DMS 273 (cell line): ENCODE measurements at regions not wholly inside any gene's neighbourhood (a gene's known extent, or its start where the extent isn't known, plus 50 kb on each side); places are given as distances from the start of the nearest gene placed in this dataset.
"Not testable (repeated sequence)": the region's sequence is repeated elsewhere in the genome, so short reads cannot be mapped to it uniquely, and the experiment has no call there.

Experiments
- DNase-seq: peaks from one replicate; lab custom pipeline; 2025; ENCODE audit not compliant: unreplicated experiment; lab: John Stamatoyannopoulos, UW

DNA sequence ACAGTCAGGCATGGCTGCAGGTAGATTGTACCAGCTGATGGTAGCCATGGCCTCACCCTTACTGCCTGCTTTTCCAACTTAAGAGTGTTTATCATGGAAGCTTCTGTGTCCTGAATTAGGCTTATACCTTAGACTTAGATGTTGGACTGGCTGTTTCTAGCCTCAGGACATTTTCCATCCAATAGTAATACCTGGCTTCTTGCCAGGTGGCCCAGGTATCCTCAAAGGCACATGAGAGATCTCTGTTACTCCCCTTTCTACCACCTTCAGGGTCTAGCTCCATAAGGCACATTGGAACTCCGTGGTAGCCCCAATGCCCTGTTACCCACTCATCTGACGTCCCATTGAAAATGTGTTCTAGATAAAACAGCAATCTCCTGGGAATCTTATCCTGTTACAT is 407.5 kb downstream of the SPRY2 start:
- DNase-seq, result no peak

- no peak for DNase-seq
Observed at GRCh38 chr13:79932556-79932955, 408.4 kb downstream of the SPRY2 start.

DNA sequence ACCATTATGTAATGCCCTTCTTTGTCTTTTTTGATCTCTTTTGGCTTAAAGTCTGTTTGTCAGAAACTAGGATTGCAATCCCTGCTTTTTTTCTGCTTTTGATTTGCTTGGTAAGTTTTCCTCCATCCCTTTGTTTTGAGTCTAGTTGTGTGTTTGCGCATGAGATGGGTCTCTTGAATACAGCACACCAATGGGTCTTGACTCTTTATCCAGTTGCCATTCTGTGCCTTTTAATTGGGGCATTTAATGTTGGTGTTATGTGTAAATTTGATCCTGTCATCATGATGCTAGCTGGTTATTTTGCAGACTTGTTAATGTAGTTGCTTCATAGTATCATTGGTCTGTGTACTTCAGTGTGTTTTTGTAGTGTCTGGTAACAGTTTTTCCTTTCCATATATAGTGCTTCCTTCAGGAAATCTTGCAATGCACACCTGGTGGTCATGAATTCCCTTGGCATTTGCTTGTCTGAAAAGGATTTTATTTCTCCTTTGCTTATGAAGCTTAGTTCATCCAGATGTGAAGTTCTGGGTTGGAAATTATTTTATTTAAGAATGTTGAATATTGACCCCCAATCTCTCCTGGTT is 416.9 kb downstream of the SPRY2 start:
- DNase-seq, result not testable (repeated sequence)

- no peak for DNase-seq
Observed at GRCh38 chr13:79919091-79919490, 421.8 kb downstream of the SPRY2 start.

DNA sequence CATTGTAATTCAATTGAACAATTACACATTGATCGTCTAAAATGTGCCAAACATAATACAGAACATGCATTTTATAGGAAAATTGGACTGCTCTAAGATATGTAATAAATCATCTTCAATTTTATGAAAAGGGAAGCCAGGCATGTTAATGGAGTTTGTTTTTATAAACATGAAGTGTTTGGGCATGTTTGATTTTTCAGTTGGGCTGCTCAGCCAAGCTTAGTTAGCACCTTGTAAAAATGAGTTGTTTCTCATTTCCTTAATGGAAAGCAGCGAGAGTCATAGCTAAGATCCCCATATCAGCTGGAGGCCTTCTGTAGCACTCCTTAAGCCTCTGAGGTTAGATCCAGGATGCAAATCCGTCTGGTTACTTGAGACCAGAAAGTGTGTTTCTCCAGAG is 422.3 kb downstream of the SPRY2 start:
- no peak for DNase-seq

DNA sequence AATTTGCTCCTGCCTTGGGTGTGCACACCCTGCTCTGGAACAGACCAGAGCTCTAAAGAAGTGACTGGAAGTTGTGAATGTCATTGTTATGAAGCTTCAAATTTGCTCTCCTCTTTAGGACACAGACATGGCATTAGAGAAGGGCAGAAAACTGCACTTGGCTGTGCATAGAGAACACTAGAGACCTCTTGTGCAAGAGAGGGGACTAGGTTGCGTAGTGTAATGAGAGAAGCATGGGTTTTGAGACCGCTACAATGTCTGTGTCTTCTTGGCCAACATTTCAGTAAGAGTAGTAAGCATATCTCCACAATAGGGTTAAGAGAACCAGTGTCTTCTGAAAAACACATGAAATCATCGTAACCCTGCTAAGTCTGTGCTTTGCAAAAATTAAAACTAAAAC is 423.3 kb downstream of the SPRY2 start:
- no peak for DNase-seq

GRCh38 chr13:79915114-79915811 is 425.7 kb downstream of the SPRY2 start:
- DNase-seq, result no peak

- no peak for DNase-seq
Observed at GRCh38 chr13:79913141-79913827, 427.6 kb downstream of the SPRY2 start.

DNA sequence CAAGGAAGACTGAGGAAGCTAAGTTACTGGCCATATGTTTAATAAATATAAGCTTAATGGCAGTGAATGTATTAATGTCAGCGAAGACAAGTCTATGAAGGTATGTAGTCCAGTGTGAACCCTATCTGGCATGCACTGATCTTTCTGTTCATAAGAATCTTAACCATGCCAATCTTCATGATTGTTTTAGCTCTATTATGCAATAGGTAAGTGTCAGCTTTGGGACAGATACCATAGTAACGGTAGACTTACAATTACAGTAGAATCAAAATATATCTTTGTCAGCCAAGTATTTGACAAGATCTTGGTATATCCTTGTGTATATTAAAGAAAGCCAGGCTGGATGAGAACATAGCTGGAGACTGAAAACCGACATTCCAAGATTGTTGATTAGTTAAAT is 428.5 kb downstream of the SPRY2 start:
- no peak for DNase-seq

- no peak for DNase-seq
Observed at GRCh38 chr13:79910875-79911540, 429.9 kb downstream of the SPRY2 start.

DNA sequence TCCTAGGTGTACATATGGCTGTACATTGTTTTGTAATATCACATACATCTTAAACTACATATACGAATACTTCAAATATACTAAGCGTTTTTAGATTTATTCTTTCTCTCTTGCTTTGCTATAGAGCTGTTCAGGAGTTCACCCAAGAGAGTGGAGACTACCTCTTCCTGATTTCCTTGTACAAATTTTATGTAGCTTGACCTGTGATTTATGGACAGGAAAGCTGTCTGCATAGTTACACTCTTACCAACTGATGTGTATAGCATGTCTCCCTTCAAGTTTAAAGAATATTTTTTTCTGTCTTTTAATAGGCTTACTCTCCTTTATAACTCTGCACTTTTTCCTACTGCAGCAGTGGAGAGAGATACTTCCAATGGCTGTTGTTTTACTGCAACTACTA is 428.7 kb downstream of the NDFIP2 start:
- no peak for DNase-seq

DNA sequence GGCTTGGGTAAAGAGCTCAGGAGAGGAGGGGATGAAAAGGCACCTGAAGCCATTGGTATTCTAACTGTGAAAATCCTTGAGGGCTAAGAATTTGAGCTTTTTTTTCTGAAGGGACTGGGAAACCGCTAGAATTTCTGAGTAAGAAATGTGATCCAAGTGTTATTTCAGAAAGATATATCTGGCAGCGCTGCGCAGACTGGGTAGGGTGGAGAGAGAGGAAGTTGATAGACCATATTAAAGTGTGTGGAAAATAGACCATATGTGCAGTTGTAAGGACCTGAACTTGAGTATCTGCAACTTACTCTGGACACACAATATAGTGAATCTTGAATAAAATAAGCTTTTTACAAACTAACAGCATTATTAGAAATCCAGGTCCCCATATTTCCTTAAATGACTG is 427.4 kb downstream of the NDFIP2 start:
- DNase-seq, result no peak

DNA sequence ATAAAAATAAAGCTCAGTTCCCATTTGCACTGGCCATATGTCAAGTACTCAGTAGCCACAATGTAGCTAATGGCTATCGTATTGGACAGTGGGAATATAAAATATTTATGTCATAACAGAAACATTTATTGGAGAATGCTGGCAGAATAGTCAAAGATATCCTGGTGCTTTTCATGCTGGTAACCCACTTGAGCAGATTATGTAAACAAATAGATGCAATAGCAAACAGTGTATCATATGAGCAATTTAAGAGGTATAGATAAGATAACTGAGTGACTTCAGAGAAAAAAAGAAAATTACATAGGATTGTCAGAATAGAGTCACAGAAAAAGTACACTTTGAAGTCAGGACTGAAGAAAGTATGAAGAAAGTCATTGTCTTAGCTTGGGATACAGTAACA is 426.6 kb downstream of the NDFIP2 start:
- no peak for DNase-seq

DNA sequence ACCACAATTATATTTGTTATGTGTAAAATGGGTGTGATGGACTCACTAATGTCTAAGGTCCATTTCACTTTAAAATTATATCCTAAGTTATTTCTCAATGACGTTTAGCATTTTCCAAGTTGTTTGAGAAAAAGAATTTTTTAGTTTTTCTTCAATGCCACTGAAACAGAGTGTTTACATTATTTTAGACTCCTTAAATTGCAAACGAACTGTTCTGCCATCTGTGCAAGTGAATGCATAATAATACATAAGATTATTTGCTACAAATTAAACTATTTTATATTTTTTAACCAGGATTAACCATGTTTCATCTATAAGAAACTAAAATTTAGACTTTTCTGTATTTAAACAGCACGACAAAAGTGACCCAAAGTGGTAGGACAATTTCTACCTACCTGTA is 425.4 kb downstream of the NDFIP2 start:
- DNase-seq, result no peak

- DNase-seq, result no peak
Observed at GRCh38 chr13:79905018-79905417, 424.1 kb downstream of the NDFIP2 start.

DNA sequence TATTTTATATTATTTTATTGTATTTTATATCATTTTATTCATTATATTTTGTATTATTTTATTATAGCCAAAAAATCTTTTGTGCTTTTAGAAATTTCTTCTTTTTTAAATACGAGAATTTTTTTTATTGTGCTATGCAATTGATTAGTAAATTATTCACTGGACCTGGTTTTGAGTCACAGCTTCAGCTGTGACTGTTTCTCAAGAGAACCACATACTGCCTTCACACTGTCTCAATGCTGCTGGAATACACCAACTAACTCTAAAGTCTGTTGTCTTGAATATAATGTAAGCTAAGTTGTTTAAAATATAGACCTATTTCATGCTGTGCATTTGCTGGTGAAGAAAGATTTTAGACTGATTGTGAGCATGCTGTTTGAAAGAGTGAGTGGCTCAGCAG is 423.6 kb downstream of the NDFIP2 start:
- DNase-seq, result no peak

GRCh38 chr13:79901336-79901735 is 420.4 kb downstream of the NDFIP2 start:
- DNase-seq, result peak; percentile 1

DNA sequence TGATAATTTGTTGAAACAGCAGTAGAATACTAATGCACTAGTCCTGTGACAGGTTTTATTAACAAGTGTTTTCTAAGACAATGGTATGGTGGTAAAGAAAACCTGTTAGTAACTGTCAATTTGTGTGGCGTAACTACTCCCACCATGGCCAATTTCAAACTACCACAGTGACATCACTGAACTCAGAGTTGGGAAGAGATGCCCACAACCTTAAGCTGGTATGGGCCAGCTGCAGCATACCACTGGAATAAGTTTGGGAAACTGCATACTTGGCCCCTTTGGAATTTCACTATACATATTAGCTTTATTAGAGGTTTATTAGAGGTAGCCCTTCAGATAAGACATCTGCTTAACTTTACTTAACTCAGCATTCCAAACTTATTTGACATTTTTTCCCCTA is 419.4 kb downstream of the NDFIP2 start:
- no peak for DNase-seq

DNA sequence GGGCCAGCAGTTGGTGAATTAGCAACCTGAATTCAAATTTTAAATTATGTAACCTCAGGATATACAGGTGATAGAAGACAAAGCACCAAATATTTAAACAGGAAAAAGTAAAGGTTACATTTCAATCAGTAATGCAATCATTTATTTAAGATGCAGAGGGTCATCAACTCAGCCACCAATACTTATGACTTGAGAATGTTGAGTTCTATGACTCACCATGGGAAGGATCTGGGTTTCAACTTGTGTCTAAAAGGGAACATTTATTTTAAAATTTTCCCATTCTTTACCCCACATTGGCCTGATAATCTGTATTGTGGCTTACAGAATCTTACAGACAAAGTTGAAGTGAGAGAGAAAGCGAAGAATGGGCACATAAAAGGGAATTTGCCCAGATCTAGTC is 418.0 kb downstream of the NDFIP2 start:
- DNase-seq, result no peak

- DNase-seq, result no peak
Observed at GRCh38 chr13:79898202-79898826, 417.4 kb downstream of the NDFIP2 start.

GRCh38 chr13:79896851-79897250 is 415.9 kb downstream of the NDFIP2 start:
- DNase-seq, result no peak

DNA sequence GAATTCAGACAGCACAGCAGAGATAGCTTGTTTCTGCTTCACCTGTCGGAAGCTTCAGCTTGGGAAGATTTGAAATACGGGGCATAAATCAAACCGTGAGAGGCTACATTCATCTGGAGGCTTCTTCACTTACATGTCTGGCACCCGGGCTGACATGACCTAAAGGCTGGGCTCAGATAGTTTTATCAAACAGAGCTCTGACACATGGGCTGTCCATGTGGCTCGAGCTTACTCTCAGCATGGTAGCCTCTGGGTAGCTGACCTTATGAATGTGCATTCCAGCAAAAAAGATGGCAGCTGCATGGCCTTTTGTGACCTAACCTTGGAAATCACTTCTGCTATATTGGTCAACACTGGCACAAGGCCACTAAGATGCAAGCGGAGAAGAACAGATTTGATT is 414.5 kb downstream of the NDFIP2 start:
- DNase-seq, result no peak
